Activated CD4-positive, alpha-beta memory T cell treated with anti-CD3 and anti-CD28 coated beads, Interleukin-2, amount 10 ng/mL, durations not matched to agents 7 days and 5 days (primary cell): ENCODE measurements at regions not wholly inside any gene's neighbourhood (a gene's known extent, or its start where the extent isn't known, plus 50 kb on each side); places are given as distances from the start of the nearest gene placed in this dataset.
"Not testable (repeated sequence)": the region's sequence is repeated elsewhere in the genome, so short reads cannot be mapped to it uniquely, and the experiment has no call there.

ENCODE experiments used
- CTCF ChIA-PET: fragments of 350-600 bp; sonication (Branson Sonifier 250); formaldehyde crosslinking; loops from one replicate; lab custom pipeline; 2021; ENCODE audit warnings: antibody characterized with exemption, inconsistent platforms; lab: Charles Lee
- POLR2A ChIA-PET: fragments of 350-600 bp; sonication (Branson Sonifier 250); formaldehyde crosslinking; loops from one replicate; lab custom pipeline; 2021; ENCODE audit warnings: antibody characterized with exemption; lab: Charles Lee
- DNase-seq: peaks from one replicate; pipeline ENCODE4 v3.0.0-alpha.2; 2020
- H3K27ac Mint-ChIP-seq: one replicate; pipeline ENCODE4 v1.8.0; 2021; ENCODE audit warnings: mild to moderate bottlenecking, mixed read lengths
- H3K27me3 Mint-ChIP-seq: one replicate; pipeline ENCODE4 v1.8.0; 2021; ENCODE audit warnings: mixed read lengths
- H3K36me3 Mint-ChIP-seq: one replicate; pipeline ENCODE4 v1.8.0; 2021; ENCODE audit warnings: low read depth, mixed read lengths
- H3K4me1 Mint-ChIP-seq: one replicate; pipeline ENCODE4 v1.8.0; 2021; ENCODE audit warnings: mixed read lengths
- H3K4me3 Mint-ChIP-seq: one replicate; pipeline ENCODE4 v1.8.0; 2021; ENCODE audit warnings: mild to moderate bottlenecking, mixed read lengths
- H3K9me3 Mint-ChIP-seq: one replicate; pipeline ENCODE4 v1.8.0; 2021; ENCODE audit warnings: mixed read lengths

- no peak for DNase-seq
- Mint-ChIP-seq H3K27ac (no peak overlapping the region), H3K9me3 (peaks cover 18% of the 10 kb centered on the region), H3K36me3 (no peaks in the 10 kb centered on the region), H3K4me1 (no peaks in the 10 kb centered on the region), H3K4me3 (no peak overlapping the region), H3K27me3 (no peaks in the 10 kb centered on the region)
- POLR2A ChIA-PET = no interaction called here
- CTCF ChIA-PET = no interaction called here
Measured at GRCh38 chr12:23380419-23381100, 568.9 kb downstream of the SOX5 start.

- H3K9me3 Mint-ChIP-seq = peaks cover 12% of the 10 kb centered on the region
- H3K4me3 Mint-ChIP-seq, DNase-seq, POLR2A ChIA-PET, H3K27ac Mint-ChIP-seq, H3K4me1 Mint-ChIP-seq, H3K36me3 Mint-ChIP-seq, H3K27me3 Mint-ChIP-seq, CTCF ChIA-PET: not testable (repeated sequence)
Measured at GRCh38 chr12:23388898-23389297, 560.6 kb downstream of the SOX5 start.

- peaks cover 12% of the 10 kb centered on the region for H3K9me3 Mint-ChIP-seq
- H3K4me3 Mint-ChIP-seq, POLR2A ChIA-PET, H3K27me3 Mint-ChIP-seq, H3K36me3 Mint-ChIP-seq, DNase-seq, H3K4me1 Mint-ChIP-seq, CTCF ChIA-PET, H3K27ac Mint-ChIP-seq: not testable (repeated sequence)
Measured at GRCh38 chr12:23389315-23389714, 560.2 kb downstream of the SOX5 start.

- Mint-ChIP-seq H3K4me1 (no peaks in the 10 kb centered on the region), H3K9me3 (no peaks in the 10 kb centered on the region), H3K27me3 (no peaks in the 10 kb centered on the region), H3K27ac (no peak overlapping the region), H3K4me3 (no peak overlapping the region), H3K36me3 (no peaks in the 10 kb centered on the region)
- ChIA-PET CTCF (no interaction called here), POLR2A (no interaction called here)
- no peak for DNase-seq
Measured at GRCh38 chr12:23399402-23399933, 550.0 kb downstream of the SOX5 start.

GRCh38 chr12:23415180-23415579 is 534.3 kb downstream of the SOX5 start:
- Mint-ChIP-seq H3K4me1 (no peaks in the 10 kb centered on the region), H3K27ac (no peak overlapping the region), H3K4me3 (no peak overlapping the region), H3K36me3 (no peaks in the 10 kb centered on the region), H3K9me3 (peaks cover 8% of the 10 kb centered on the region), H3K27me3 (no peaks in the 10 kb centered on the region)
- CTCF ChIA-PET = no interaction called here
- DNase-seq = no peak
- POLR2A ChIA-PET = no interaction called here

- no peaks in the 10 kb centered on the region for H3K4me1 Mint-ChIP-seq
- no peak overlapping the region for H3K4me3 Mint-ChIP-seq
- peaks cover 4% of the 10 kb centered on the region for H3K9me3 Mint-ChIP-seq
- H3K27ac Mint-ChIP-seq = no peak overlapping the region
- H3K36me3 Mint-ChIP-seq = no peaks in the 10 kb centered on the region
- no peaks in the 10 kb centered on the region for H3K27me3 Mint-ChIP-seq
- ChIA-PET POLR2A (no interaction called here), CTCF (no interaction called here)
- DNase-seq = no peak
Measured at GRCh38 chr12:23421556-23421955, 527.9 kb downstream of the SOX5 start.

GRCh38 chr12:23423097-23423687 is 526.3 kb downstream of the SOX5 start:
- no peaks in the 10 kb centered on the region for H3K4me1 Mint-ChIP-seq
- ChIA-PET POLR2A (no interaction called here), CTCF (no interaction called here)
- H3K27me3 Mint-ChIP-seq = no peaks in the 10 kb centered on the region
- no peak overlapping the region for H3K4me3 Mint-ChIP-seq
- H3K27ac Mint-ChIP-seq = no peak overlapping the region
- H3K9me3 Mint-ChIP-seq = peaks cover 4% of the 10 kb centered on the region
- H3K36me3 Mint-ChIP-seq = no peaks in the 10 kb centered on the region
- DNase-seq = no peak

GRCh38 chr12:23423796-23424195 is 525.7 kb downstream of the SOX5 start:
- H3K4me3 Mint-ChIP-seq = no peak overlapping the region
- peaks cover 4% of the 10 kb centered on the region for H3K9me3 Mint-ChIP-seq
- POLR2A ChIA-PET = no interaction called here
- H3K27me3 Mint-ChIP-seq = no peaks in the 10 kb centered on the region
- H3K27ac Mint-ChIP-seq = no peak overlapping the region
- no peak for DNase-seq
- no peaks in the 10 kb centered on the region for H3K4me1 Mint-ChIP-seq
- no peaks in the 10 kb centered on the region for H3K36me3 Mint-ChIP-seq
- CTCF ChIA-PET = no interaction called here

- POLR2A ChIA-PET = no interaction called here
- no peak overlapping the region for H3K27ac Mint-ChIP-seq
Measured at GRCh38 chr12:23424685-23425084, 524.8 kb downstream of the SOX5 start.

GRCh38 chr12:23426328-23426727 is 523.1 kb downstream of the SOX5 start:
- no peak overlapping the region for H3K4me3 Mint-ChIP-seq
- H3K27me3 Mint-ChIP-seq = no peaks in the 10 kb centered on the region
- CTCF ChIA-PET = no interaction called here
- no peak overlapping the region for H3K27ac Mint-ChIP-seq
- H3K4me1 Mint-ChIP-seq = no peaks in the 10 kb centered on the region
- H3K36me3 Mint-ChIP-seq = no peaks in the 10 kb centered on the region
- peaks cover 4% of the 10 kb centered on the region for H3K9me3 Mint-ChIP-seq
- no peak for DNase-seq
- POLR2A ChIA-PET = no interaction called here

More at GRCh38 chr12:23424685-23425084, 524.8 kb downstream of the SOX5 start:
- Mint-ChIP-seq H3K4me1 (no peaks in the 10 kb centered on the region), H3K9me3 (peaks cover 4% of the 10 kb centered on the region), H3K27me3 (no peaks in the 10 kb centered on the region), H3K36me3 (no peaks in the 10 kb centered on the region), H3K4me3 (no peak overlapping the region)
- CTCF ChIA-PET = no interaction called here
- DNase-seq = no peak

GRCh38 chr12:23428758-23429157 is 520.7 kb downstream of the SOX5 start:
- H3K9me3 Mint-ChIP-seq = peaks cover 6% of the 10 kb centered on the region
- CTCF ChIA-PET = no interaction called here

GRCh38 chr12:23431006-23431405 is 518.5 kb downstream of the SOX5 start:
- CTCF ChIA-PET = no interaction called here
- H3K36me3 Mint-ChIP-seq = no peaks in the 10 kb centered on the region
- no peaks in the 10 kb centered on the region for H3K4me1 Mint-ChIP-seq
- H3K9me3 Mint-ChIP-seq = peaks cover 7% of the 10 kb centered on the region
- no peak overlapping the region for H3K27ac Mint-ChIP-seq
- DNase-seq = no peak
- POLR2A ChIA-PET = no interaction called here
- no peak overlapping the region for H3K4me3 Mint-ChIP-seq
- no peaks in the 10 kb centered on the region for H3K27me3 Mint-ChIP-seq

More at GRCh38 chr12:23428758-23429157, 520.7 kb downstream of the SOX5 start:
- no peak overlapping the region for H3K4me3 Mint-ChIP-seq
- DNase-seq = no peak
- no peaks in the 10 kb centered on the region for H3K27me3 Mint-ChIP-seq
- H3K27ac Mint-ChIP-seq = no peak overlapping the region
- H3K4me1 Mint-ChIP-seq = no peaks in the 10 kb centered on the region
- H3K36me3 Mint-ChIP-seq = no peaks in the 10 kb centered on the region
- POLR2A ChIA-PET = no interaction called here

GRCh38 chr12:23433121-23433520 is 516.3 kb downstream of the SOX5 start:
- Mint-ChIP-seq H3K36me3 (no peaks in the 10 kb centered on the region), H3K4me3 (no peak overlapping the region), H3K4me1 (no peaks in the 10 kb centered on the region), H3K27ac (no peak overlapping the region), H3K9me3 (peaks cover 8% of the 10 kb centered on the region), H3K27me3 (no peaks in the 10 kb centered on the region)
- ChIA-PET POLR2A (no interaction called here), CTCF (no interaction called here)
- no peak for DNase-seq

GRCh38 chr12:23434154-23434553 is 515.3 kb downstream of the SOX5 start:
- no peaks in the 10 kb centered on the region for H3K27me3 Mint-ChIP-seq
- H3K36me3 Mint-ChIP-seq = no peaks in the 10 kb centered on the region
- ChIA-PET POLR2A (no interaction called here), CTCF (no interaction called here)
- no peak overlapping the region for H3K4me3 Mint-ChIP-seq
- H3K9me3 Mint-ChIP-seq = peaks cover 12% of the 10 kb centered on the region
- no peaks in the 10 kb centered on the region for H3K4me1 Mint-ChIP-seq
- no peak overlapping the region for H3K27ac Mint-ChIP-seq
- DNase-seq = no peak
